GM18505 (cell line): ENCODE measurements at regions not wholly inside any gene's neighbourhood (a gene's known extent, or its start where the extent isn't known, plus 50 kb on each side); places are given as distances from the start of the nearest gene placed in this dataset.
"Not testable (repeated sequence)": the region's sequence is repeated elsewhere in the genome, so short reads cannot be mapped to it uniquely, and the experiment has no call there.

Source experiments
- ATAC-seq: cut with Tn5 transposase; IDR thresholded peaks from one replicate; pipeline ENCODE4 v1.9.1; 2021; ENCODE audit not compliant: unreplicated experiment
- POLR2A ChIP-seq: IDR thresholded peaks from 4 replicates; pipeline ENCODE4 v1.6.1; 2011; ENCODE audit warnings: borderline replicate concordance; ENCODE audit not compliant: insufficient read depth, insufficient read length; ENCODE audit errors: extremely low read depth

- no peak for ATAC-seq
- no peak for TF ChIP-seq POLR2A
Observed at GRCh38 chr9:129310666-129311350, 132.7 kb upstream of the IER5L start.

GRCh38 chr9:129309906-129310305 lies 131.8 kb upstream of the IER5L start:
- ATAC-seq: no peak
- no peak for TF ChIP-seq POLR2A

- TF ChIP-seq POLR2A: no peak
- no peak for ATAC-seq
Observed at GRCh38 chr9:129309041-129309430, 131.0 kb upstream of the IER5L start.

- no peak for ATAC-seq
- no peak for TF ChIP-seq POLR2A
Observed at GRCh38 chr9:129307227-129307970, 129.3 kb upstream of the IER5L start.

- no peak for TF ChIP-seq POLR2A
- ATAC-seq: no peak
Observed at GRCh38 chr9:129306318-129306973, 128.4 kb upstream of the IER5L start.

GRCh38 chr9:129305246-129305645 lies 127.2 kb upstream of the IER5L start:
- no peak for ATAC-seq
- no peak for TF ChIP-seq POLR2A

- TF ChIP-seq POLR2A: no peak
- ATAC-seq: no peak
Observed at GRCh38 chr9:129301941-129302340, 123.9 kb upstream of the IER5L start.

GRCh38 chr9:129296195-129296594 lies 118.1 kb upstream of the IER5L start:
- ATAC-seq: not testable (repeated sequence)

- no peak for TF ChIP-seq POLR2A
- no peak for ATAC-seq
Observed at GRCh38 chr9:129291041-129291501, 113.0 kb upstream of the IER5L start.

GRCh38 chr9:129290606-129291005 lies 112.5 kb upstream of the IER5L start:
- TF ChIP-seq POLR2A: no peak
- no peak for ATAC-seq

- no peak for TF ChIP-seq POLR2A
- no peak for ATAC-seq
Observed at GRCh38 chr9:129289883-129290282, 111.8 kb upstream of the IER5L start.

- no peak for ATAC-seq
- no peak for TF ChIP-seq POLR2A
Observed at GRCh38 chr9:129289131-129289731, 111.2 kb upstream of the IER5L start.

- ATAC-seq: no peak
- TF ChIP-seq POLR2A: no peak
Observed at GRCh38 chr9:129287619-129288305, 109.7 kb upstream of the IER5L start.

- no peak for ATAC-seq
Observed at GRCh38 chr9:129285979-129286772, 108.1 kb upstream of the IER5L start.

More at GRCh38 chr9:129285979-129286772, 108.1 kb upstream of the IER5L start:
- no peak for TF ChIP-seq POLR2A
